Mucosa of gallbladder (tissue), 1 donor: ENCODE measurements at regions not wholly inside any gene's neighbourhood (a gene's known extent, or its start where the extent isn't known, plus 50 kb on each side); places are given as distances from the start of the nearest gene placed in this dataset.
"Not testable (repeated sequence)": the region's sequence is repeated elsewhere in the genome, so short reads cannot be mapped to it uniquely, and the experiment has no call there.

Experiments
- DNase-seq: peaks from one replicate; pipeline ENCODE4 v3.0.0-alpha.2; 2020; ENCODE audit warnings: low spot score
- donor health status: DM: no; HTN: no; CAD: no.

DNA sequence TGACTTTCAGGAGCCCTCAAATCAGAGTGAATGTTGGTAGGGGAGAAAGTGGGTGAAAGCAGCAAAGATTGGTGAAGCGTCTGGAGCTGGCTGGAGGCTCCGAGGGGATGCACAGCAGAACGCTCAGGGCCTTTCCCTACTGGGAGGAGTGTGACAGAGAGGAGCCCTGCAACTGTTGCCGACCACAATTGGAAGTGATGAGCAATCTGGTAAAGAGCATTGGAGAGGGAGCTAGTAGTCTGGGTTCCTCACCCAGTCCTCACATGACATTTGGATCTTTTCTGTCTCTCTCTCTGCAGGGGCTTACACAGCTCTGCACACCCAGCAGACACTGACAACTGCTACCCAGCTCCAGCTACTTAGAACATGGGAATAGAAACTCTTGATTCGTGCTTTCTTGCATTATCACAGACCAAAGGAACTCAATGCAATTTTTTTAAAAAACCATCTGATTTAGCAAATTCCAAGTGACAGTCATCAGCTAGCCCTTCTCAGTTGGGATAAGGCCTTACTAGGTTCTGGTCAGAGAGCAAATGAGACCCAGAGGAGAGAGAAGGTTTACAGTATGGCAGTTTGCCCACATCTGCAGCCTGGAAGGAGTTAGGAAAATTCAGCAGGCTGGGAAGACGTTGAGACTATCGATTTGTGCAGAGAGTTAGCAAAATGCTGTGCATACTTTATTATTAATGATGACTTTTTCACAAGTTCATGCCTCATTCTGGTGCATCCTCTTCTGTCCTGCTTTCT lies 278.0 kb upstream of the PLET1 start:
- DNase-seq = no peak

GRCh38 chr11:112539281-112539555 lies 278.6 kb upstream of the PLET1 start:
- DNase-seq = not testable (repeated sequence)

- DNase-seq = no peak
Measured at GRCh38 chr11:112539741-112540140, 279.1 kb upstream of the PLET1 start.

DNA sequence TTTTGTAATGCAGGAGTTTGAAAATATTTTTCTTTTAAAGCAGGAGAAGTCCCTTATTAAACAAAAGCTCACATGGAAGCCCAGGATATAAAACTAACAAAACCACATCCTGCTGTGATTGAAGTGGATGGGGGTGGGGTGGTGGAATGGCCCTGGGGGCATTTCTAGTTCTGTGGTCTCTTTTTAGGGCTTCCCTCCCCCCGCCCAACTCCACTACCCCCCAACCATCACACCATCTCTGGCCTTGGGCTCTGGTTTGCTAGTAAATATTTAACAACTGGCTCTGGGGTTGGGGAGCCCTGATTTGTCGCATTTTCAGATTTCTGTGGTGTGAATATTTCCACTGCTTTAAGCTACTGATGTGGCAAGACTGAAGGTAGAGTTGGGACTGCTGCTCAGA lies 279.6 kb upstream of the PLET1 start:
- DNase-seq = no peak

DNA sequence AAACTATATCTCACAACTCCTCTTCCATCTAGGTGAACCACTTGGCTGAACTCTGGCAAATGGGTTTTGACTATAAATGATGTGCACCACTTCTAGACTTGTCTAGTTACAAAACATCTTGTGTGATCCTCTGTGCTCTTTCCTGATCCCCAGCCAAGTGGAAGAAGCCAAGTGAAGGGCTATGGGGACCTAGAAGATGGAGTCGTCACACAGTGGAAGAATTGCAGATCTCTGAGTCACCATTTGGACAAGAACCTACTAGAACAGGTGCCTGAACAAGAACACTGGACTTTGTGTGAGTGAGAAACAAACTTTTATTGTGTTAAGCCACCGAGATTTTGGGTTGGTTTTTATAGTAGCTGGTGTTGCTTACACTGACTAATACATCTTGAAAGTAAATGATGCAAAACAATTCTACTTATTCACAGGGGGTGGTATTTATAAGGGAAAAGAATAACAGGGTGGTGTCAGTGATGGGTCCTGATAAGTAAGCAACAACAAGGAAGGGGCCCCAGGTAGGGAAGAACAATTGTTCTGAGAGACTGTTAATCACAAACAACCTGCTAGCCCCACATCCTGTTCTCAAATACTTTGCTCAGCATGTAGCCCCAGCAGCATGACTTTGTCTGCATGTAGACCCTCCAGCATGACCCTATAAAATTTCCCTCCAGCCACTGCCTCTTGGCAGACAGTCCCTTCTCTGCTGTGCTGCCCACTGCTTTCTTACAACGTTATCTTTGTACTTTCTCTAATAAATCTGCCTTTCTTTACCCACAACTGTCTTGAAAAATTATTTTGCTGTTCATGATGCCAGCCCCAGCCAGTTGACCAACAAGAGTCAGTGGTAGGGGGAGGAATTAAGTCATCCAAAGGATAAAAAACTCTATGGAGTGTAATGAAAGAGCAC lies 280.7 kb upstream of the PLET1 start:
- no peak for DNase-seq

DNA sequence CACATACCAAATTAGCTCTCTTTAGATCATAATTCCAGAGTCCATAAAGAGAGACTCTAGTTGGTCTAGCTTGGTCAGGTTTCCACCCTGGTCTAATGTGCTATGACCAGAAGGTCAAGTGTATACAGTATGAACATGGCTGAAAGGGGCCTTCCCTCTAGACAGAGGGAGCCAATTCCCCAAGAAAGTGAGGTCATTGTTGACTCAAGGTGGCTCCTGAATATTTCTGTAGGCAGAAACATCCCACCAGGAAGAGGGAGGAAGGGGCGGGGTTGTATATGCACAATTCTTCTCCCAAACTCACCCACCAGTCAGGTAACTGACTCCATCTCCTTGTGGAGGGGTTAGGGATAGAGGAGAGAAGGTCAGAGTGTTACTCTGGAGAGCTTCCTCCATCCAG lies 281.8 kb upstream of the PLET1 start:
- no peak for DNase-seq

DNA sequence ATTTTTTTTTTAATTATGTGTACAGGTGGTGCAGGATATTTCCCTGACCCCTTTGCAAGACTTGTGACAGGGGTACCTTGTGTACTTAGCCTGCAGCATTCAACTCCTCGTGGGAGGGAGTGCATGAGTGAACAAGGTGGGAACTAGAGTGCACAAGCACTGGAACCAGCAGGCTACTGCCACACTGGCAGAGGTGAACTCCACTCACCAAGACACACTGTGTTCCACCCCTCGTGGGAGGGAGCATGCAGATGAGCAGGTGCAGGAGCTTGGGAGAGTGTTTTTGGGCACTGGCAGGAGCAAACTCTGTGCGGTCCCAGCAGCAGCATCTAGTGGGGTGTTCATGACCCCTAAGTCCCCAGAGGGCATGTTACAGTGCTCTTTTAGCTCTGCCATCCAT lies 282.7 kb upstream of the PLET1 start:
- no peak for DNase-seq

DNA sequence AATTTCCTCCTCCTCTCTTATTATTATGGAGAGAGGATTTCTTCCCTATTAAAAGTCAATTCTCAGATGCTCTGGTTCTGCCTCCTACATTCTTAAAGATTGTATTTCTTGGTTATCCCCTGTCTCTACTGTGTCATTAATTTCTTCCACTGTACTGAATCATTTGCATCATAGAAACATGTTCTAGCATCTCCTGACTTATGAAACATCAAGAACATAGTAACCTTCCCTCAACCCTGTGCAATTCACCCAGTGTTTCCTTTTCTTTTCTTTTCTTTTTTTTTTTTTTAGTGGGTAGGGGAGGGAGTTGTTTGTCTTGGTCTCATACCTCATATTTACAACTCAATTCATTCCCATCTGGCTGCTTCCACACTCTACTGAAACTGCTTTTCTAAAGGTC lies 288.0 kb upstream of the PLET1 start:
- DNase-seq = no peak

GRCh38 chr11:112553205-112553731 lies 292.6 kb upstream of the PLET1 start:
- DNase-seq = no peak

DNA sequence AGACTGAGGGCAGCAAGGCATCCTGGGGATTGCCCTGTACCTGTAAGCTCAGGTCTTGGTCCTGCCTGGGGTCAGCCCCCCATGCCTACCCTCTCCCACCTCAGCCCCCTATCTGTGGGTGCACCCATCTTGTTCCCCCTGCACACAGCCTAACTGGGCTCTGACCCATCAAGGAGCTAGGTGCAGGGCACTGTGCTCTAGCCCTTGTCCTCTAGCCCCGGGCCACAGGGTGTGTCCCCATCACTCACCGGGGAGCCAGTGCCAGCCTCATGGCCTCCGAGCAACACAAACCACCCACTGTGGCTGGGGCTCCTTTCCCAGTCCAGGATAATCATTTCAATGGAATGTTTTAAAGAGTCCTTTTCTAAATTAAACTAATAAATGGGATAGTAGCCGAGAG lies 293.9 kb upstream of the PLET1 start:
- DNase-seq = no peak

GRCh38 chr11:112555491-112556364 lies 295.1 kb upstream of the PLET1 start:
- peak; percentile 44 for DNase-seq

DNA sequence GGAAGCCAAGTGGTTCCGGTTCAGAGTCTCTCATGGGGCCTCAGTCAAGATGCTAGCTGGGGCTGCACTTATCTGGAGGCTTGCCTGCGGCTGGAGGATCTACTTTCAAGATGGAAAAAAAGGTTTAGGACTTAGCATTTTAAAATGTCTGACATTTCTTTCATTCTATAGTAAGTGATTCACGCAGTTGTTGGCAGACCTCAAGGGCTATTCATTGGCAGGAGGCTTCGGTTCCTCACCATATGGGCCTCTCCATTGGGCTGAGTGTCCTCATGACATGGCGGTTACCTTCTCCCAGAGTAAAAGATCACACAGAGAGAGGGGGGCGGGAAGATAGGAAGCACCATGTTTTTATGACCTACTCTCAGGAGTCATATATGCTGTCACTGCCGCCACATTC lies 298.0 kb upstream of the PLET1 start:
- no peak for DNase-seq

DNA sequence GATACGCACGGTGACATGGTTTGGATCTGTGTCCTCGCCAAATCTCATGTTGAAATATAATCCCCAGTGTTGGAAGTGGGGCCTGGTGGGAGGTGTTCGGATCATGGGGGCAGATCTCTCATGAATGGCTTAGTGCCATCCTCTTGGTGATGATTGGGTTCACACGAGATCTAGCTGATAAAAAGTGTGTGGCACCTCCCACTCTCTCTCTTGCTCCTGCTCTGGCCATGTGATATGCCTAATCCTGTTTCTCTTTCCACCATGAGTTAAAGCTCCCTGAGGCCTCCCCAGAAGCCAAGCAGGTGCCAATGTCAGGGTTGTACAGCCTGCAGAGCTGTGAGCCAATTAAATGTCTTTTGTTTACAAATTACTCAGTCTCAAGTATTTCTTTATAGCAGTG lies 303.1 kb upstream of the PLET1 start:
- no peak for DNase-seq

- DNase-seq = peak; percentile 49
Measured at GRCh38 chr11:112564228-112564955, 303.7 kb upstream of the PLET1 start.

- no peak for DNase-seq
Measured at GRCh38 chr11:112565551-112565950, 304.9 kb upstream of the PLET1 start.

- DNase-seq = no peak
Measured at GRCh38 chr11:112566124-112566523, 305.5 kb upstream of the PLET1 start.

DNA sequence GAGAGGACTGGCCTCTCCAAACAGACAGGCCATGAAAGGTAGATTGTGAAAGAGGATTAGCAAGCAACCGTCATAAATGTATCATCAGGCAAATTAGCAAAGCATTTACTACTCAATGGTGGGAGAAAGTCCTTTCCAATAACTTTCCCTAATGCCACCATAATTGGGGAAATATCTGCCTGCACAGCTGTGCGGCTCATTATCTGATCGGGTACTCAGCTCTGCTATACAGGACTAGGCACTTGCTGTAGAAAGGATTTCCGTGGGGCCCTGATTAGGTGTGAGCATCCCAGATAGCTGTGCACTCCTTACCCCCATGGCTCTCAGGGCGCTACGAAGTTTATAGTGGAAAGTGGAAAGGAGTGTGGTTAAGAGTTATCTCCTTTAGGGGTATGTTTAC lies 309.7 kb upstream of the PLET1 start:
- no peak for DNase-seq

GRCh38 chr11:112579282-112579681 lies 318.6 kb upstream of the PLET1 start:
- DNase-seq = no peak

GRCh38 chr11:112580864-112581263 lies 320.2 kb upstream of the PLET1 start:
- no peak for DNase-seq

- DNase-seq = no peak
Measured at GRCh38 chr11:112581747-112582146, 321.1 kb upstream of the PLET1 start.

DNA sequence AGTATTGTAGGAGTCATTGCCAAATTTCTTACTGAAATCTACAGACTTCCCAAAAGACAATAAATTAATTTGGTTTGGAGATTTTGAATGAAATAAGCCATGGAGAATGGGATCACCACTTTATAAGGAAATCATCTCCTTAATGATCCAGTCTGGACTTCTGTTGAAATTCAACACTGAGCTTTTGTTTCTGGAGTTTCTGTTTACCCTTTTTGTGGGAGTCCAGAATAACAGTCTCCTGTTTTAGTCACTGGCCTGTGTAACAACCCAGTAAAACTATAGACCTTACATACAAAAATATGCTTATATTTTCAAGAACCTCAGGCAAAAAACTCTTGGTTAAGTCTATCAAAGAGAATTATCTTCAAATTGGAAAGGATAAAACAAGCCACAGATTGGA lies 321.7 kb upstream of the PLET1 start:
- no peak for DNase-seq
